K562 (cell line): ENCODE measurements at regions not wholly inside any gene's neighbourhood (a gene's known extent, or its start where the extent isn't known, plus 50 kb on each side); places are given as distances from the start of the nearest gene placed in this dataset.

Experiments
- HDAC3 ChIP-seq: fragments of 450-650 bp; IDR thresholded peaks from 2 replicates; pipeline ENCODE4 v1.6.1; 2018; ENCODE audit warnings: borderline replicate concordance, mild to moderate bottlenecking, moderate library complexity; ENCODE audit not compliant: partially characterized antibody
- NR3C1 ChIP-seq: sonication (generic); formaldehyde crosslinking; IDR thresholded peaks from 2 replicates; pipeline ENCODE4 v1.8.1; 2022; ENCODE audit warnings: missing genetic modification reagents
- ZNF76 ChIP-seq: fragments of 250-450 bp; sonication (Bioruptor Pico); IDR thresholded peaks from 2 replicates; pipeline ENCODE4 v1.4.0; 2020; ENCODE audit warnings: mild to moderate bottlenecking, moderate library complexity, borderline replicate concordance
- TF ChIP-seq, protein P1 (sequence below), 3 experiments: fragments of 200-800 bp in 1 of 3; sonication (Bioruptor generic) in 1 of 3; sonication (generic) in 1 of 3; formaldehyde crosslinking in 1 of 3; IDR thresholded peaks; 2 replicates each; pipeline versions ENCODE4 v1.6.1 to v1.8.0; 2016 to 2022; ENCODE audit warnings: mild to moderate bottlenecking in 2 of 3, missing compliant biosample characterization in 2 of 3, missing genetic modification characterization in 2 of 3, missing genetic modification reagents in 1 of 3
- TF ChIP-seq, protein P2 (sequence below): sonication (generic); formaldehyde crosslinking; IDR thresholded peaks from 2 replicates; pipeline ENCODE4 v1.8.0; 2022; ENCODE audit warnings: mild to moderate bottlenecking, missing genetic modification reagents
- TF ChIP-seq, protein P3 (sequence below): sonication (generic); formaldehyde crosslinking; IDR thresholded peaks from 2 replicates; pipeline ENCODE4 v1.8.0; 2022; ENCODE audit warnings: mild to moderate bottlenecking, missing genetic modification reagents

DNA sequence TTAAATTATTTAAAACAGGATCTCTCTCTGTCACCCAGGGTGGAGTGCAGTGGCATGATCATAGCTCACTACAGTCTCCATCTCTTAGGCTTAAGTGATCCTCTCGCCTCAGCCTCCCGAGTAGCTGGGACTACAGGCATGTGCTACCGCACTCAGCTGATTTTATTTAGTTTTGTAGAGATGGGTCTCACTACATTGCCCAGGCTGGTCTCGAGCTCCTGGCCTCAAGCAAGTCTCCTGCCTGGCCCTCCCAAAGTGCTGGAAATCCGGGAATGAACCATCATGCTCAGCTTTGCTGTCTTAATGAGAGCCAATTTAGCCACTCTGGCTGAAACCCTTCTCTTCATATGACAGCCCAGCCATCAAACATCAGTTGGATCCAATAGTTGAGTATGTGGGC, 53.3 kb upstream of the NRP1 start (continued):
- TF ChIP-seq HDAC3: no peak
- TF ChIP-seq, protein P1, sequence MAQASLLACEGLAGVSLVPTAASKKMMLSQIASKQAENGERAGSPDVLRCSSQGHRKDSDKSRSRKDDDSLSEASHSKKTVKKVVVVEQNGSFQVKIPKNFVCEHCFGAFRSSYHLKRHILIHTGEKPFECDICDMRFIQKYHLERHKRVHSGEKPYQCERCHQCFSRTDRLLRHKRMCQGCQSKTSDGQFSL (CRISPR knock-in tag; IDR thresholded peaks at IDR 0.05): no peak
- TF ChIP-seq, protein P1 (tag; IDR thresholded peaks at IDR 0.05): no peak
- no peak for TF ChIP-seq NR3C1
- TF ChIP-seq, protein P2, sequence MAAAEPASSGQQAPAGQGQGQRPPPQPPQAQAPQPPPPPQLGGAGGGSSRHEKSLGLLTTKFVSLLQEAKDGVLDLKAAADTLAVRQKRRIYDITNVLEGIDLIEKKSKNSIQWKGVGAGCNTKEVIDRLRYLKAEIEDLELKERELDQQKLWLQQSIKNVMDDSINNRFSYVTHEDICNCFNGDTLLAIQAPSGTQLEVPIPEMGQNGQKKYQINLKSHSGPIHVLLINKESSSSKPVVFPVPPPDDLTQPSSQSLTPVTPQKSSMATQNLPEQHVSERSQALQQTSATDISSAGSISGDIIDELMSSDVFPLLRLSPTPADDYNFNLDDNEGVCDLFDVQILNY (CRISPR knock-in tag): no peak
- TF ChIP-seq, protein P3, sequence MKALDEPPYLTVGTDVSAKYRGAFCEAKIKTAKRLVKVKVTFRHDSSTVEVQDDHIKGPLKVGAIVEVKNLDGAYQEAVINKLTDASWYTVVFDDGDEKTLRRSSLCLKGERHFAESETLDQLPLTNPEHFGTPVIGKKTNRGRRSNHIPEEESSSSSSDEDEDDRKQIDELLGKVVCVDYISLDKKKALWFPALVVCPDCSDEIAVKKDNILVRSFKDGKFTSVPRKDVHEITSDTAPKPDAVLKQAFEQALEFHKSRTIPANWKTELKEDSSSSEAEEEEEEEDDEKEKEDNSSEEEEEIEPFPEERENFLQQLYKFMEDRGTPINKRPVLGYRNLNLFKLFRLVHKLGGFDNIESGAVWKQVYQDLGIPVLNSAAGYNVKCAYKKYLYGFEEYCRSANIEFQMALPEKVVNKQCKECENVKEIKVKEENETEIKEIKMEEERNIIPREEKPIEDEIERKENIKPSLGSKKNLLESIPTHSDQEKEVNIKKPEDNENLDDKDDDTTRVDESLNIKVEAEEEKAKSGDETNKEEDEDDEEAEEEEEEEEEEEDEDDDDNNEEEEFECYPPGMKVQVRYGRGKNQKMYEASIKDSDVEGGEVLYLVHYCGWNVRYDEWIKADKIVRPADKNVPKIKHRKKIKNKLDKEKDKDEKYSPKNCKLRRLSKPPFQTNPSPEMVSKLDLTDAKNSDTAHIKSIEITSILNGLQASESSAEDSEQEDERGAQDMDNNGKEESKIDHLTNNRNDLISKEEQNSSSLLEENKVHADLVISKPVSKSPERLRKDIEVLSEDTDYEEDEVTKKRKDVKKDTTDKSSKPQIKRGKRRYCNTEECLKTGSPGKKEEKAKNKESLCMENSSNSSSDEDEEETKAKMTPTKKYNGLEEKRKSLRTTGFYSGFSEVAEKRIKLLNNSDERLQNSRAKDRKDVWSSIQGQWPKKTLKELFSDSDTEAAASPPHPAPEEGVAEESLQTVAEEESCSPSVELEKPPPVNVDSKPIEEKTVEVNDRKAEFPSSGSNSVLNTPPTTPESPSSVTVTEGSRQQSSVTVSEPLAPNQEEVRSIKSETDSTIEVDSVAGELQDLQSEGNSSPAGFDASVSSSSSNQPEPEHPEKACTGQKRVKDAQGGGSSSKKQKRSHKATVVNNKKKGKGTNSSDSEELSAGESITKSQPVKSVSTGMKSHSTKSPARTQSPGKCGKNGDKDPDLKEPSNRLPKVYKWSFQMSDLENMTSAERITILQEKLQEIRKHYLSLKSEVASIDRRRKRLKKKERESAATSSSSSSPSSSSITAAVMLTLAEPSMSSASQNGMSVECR: no peak
- TF ChIP-seq ZNF76 (CRISPR knock-in tag): no peak
- TF ChIP-seq, all 486 proteins: peak for 0
